K562 (cell line): ENCODE measurements at regions not wholly inside any gene's neighbourhood (a gene's known extent, or its start where the extent isn't known, plus 50 kb on each side); places are given as distances from the start of the nearest gene placed in this dataset.

Source experiments
- ATAC-seq: fragments of 200-7000 bp; cut with Tn5 transposase; 3 replicates; pipeline ENCODE4 v1.9.1; 2020; ENCODE audit warnings: moderate library complexity
- BruUV-seq: library from RNA; stranded (reverse); fragments of 400-500 nt; replicated peaks from 2 replicates; lab custom pipeline; 2021; lab: Mats Ljungman, UMichigan
- CTCF ChIA-PET: fragments of 300-600 bp; formaldehyde crosslinking; extraction: SDS; loops from one replicate; lab custom pipeline; 2021; ENCODE audit warnings: low intra/inter-chr PET ratio; lab: Yijun Ruan, JAX
- POLR2A ChIA-PET: fragments of 300-600, 350-650 bp; sonication (Branson Sonifier 250); formaldehyde crosslinking; extraction: SDS; loops from one replicate; lab custom pipeline; 2021; ENCODE audit warnings: antibody characterized with exemption, inconsistent platforms; lab: Yijun Ruan, JAX
- DNase-seq, 4 experiments: peaks; one replicate each; pipeline versions ENCODE4 v3.0.0 to v3.0.0-alpha.2; 2011 to 2018; ENCODE audit warnings: low spot score in 3 of 4, mixed read lengths in 3 of 4; ENCODE audit errors: extremely low read depth in 1 of 4
- FAIRE-seq: peaks from 2 replicates; lab custom pipeline; 2011; peaks lifted over from hg19 to GRCh38; lab: Jason Lieb, UNC
- H2AFZ ChIP-seq: 2 replicates; pipeline ENCODE4 v1.6.0; 2011; ENCODE audit warnings: low read depth, low read length, control low read depth, inconsistent platforms
- H3K27ac ChIP-seq: fragments of 200-600 bp; 3 replicates; pipeline ENCODE4 v1.8.0; 2011; ENCODE audit warnings: low read depth, mild to moderate bottlenecking, control low read depth, inconsistent platforms, low read length, moderate library complexity, mixed read lengths; ENCODE audit errors: extremely low read depth
- H3K27me3 ChIP-seq, 2 experiments: fragments of 300-600 bp in 1 of 2; 2 replicates in 1 of 2; 3 replicates in 1 of 2; pipeline versions ENCODE4 v1.6.0 to v1.8.0; 2011; ENCODE audit warnings: inconsistent platforms in 2 of 2, low read length in 2 of 2, mild to moderate bottlenecking in 1 of 2, mixed read lengths in 1 of 2, moderate library complexity in 1 of 2; ENCODE audit not compliant: control insufficient read depth in 2 of 2, insufficient read depth in 2 of 2
- H3K36me3 ChIP-seq: fragments of 300-600 bp; 3 replicates; pipeline ENCODE4 v1.8.0; 2011; ENCODE audit warnings: mild to moderate bottlenecking, low read length, inconsistent platforms; ENCODE audit not compliant: control insufficient read depth, insufficient read depth
- H3K4me1 ChIP-seq, 2 experiments: fragments of 200-600 bp in 1 of 2; replicated peaks in 1 of 2; 2 replicates in 1 of 2; 3 replicates in 1 of 2; pipeline versions ENCODE4 v1.5.1 to v1.8.0; 2011; ENCODE audit warnings: inconsistent platforms in 2 of 2, low read length in 2 of 2, mild to moderate bottlenecking in 1 of 2, mixed read lengths in 1 of 2, moderate library complexity in 1 of 2; ENCODE audit not compliant: control insufficient read depth in 2 of 2, insufficient read depth in 2 of 2
- H3K4me2 ChIP-seq: 2 replicates; pipeline ENCODE4 v1.6.1; 2011; ENCODE audit warnings: low read length, control low read depth, inconsistent platforms, mixed read lengths; ENCODE audit not compliant: insufficient read depth
- H3K4me3 ChIP-seq: fragments of 200-600 bp; sonication (generic), shearing (Covaris generic); 2 replicates; pipeline ENCODE4 v1.5.1; 2016; ENCODE audit warnings: control low read depth, inconsistent platforms
- H3K79me2 ChIP-seq: fragments of 200-600 bp; 3 replicates; pipeline ENCODE4 v1.8.0; 2011; ENCODE audit warnings: low read length, inconsistent platforms; ENCODE audit not compliant: control insufficient read depth, insufficient read depth
- H3K9ac ChIP-seq, 2 experiments: 2 replicates each; pipeline versions ENCODE4 v1.6.0 to v1.6.1; 2011; ENCODE audit warnings: low read depth in 2 of 2, low read length in 2 of 2, control low read depth in 1 of 2, inconsistent platforms in 1 of 2, mild to moderate bottlenecking in 1 of 2, mixed read lengths in 1 of 2; ENCODE audit not compliant: insufficient read depth in 1 of 2
- H3K9me1 ChIP-seq: one replicate; pipeline ENCODE4 v1.6.0; 2011; ENCODE audit warnings: inconsistent platforms, mild to moderate bottlenecking, low read length, moderate library complexity; ENCODE audit not compliant: control insufficient read depth, insufficient read depth
- H3K9me3 ChIP-seq: replicated peaks from 2 replicates; pipeline ENCODE4 v1.5.1; 2011; ENCODE audit warnings: low read depth, low read length, inconsistent platforms; ENCODE audit not compliant: control insufficient read depth, insufficient read depth
- H4K20me1 ChIP-seq: replicated peaks from 2 replicates; pipeline ENCODE4 v1.6.1; 2011; ENCODE audit warnings: low read length, inconsistent platforms, mixed read lengths; ENCODE audit not compliant: control insufficient read depth, insufficient read depth
- CEBPB ChIP-seq: fragments of 450-650 bp; IDR thresholded peaks from 2 replicates; pipeline ENCODE4 v1.6.1; 2016; ENCODE audit warnings: missing genetic modification characterization, missing compliant biosample characterization
- CREM ChIP-seq: IDR thresholded peaks from 2 replicates; pipeline ENCODE4 v1.6.1; 2014; ENCODE audit warnings: antibody characterized with exemption, low read depth
- DPF2 ChIP-seq: fragments of 450-650 bp; IDR thresholded peaks from 2 replicates; pipeline ENCODE4 v1.6.1; 2016
- E2F3 ChIP-seq: fragments of 250-450 bp; sonication (Bioruptor Pico); IDR thresholded peaks from 2 replicates; pipeline ENCODE4 v1.4.0; 2020; ENCODE audit warnings: mild to moderate bottlenecking
- EGR1 ChIP-seq: fragments of 450-650 bp; conservative IDR thresholded peaks from 2 replicates; pipeline ENCODE4 v1.6.1; 2017; ENCODE audit warnings: mild to moderate bottlenecking
- HMGN3 ChIP-seq: IDR thresholded peaks from 2 replicates; pipeline ENCODE4 v1.6.1; 2011; ENCODE audit warnings: borderline replicate concordance, low read depth, mild to moderate bottlenecking, mixed read lengths, low read length; ENCODE audit not compliant: insufficient read length; ENCODE audit errors: extremely low read depth
- NFXL1 ChIP-seq: fragments of 450-650 bp; formaldehyde crosslinking; IDR thresholded peaks from 2 replicates; pipeline ENCODE4 v1.4.0; 2021; ENCODE audit warnings: mild to moderate bottlenecking
- POLR3G ChIP-seq: IDR thresholded peaks from 2 replicates; pipeline ENCODE4 v1.6.1; 2011; ENCODE audit not compliant: insufficient read length, insufficient replicate concordance; ENCODE audit errors: extremely low read depth
- RBM22 ChIP-seq: fragments of 200-400 bp; formaldehyde crosslinking; IDR thresholded peaks from 2 replicates; pipeline ENCODE4 v1.6.1; 2018; ENCODE audit warnings: low read length, low read depth; ENCODE audit not compliant: poor library complexity, severe bottlenecking
- SMAD1 ChIP-seq: fragments of 150-350 bp; IDR thresholded peaks from 2 replicates; pipeline ENCODE4 v1.6.1; 2014; ENCODE audit warnings: low read length, low read depth; ENCODE audit not compliant: partially characterized antibody
- SREBF2 ChIP-seq: sonication (generic); formaldehyde crosslinking; IDR thresholded peaks from 2 replicates; pipeline ENCODE4 v1.4.0; 2020; ENCODE audit warnings: mild to moderate bottlenecking, missing genetic modification reagents
- TGIF2 ChIP-seq: sonication (generic); formaldehyde crosslinking; IDR thresholded peaks from 2 replicates; pipeline ENCODE4 v1.8.1; 2022; ENCODE audit warnings: mild to moderate bottlenecking, missing genetic modification reagents, moderate library complexity
- ZBTB1 ChIP-seq: sonication (generic); formaldehyde crosslinking; IDR thresholded peaks from 2 replicates; pipeline ENCODE4 v1.8.1; 2023; ENCODE audit warnings: missing genetic modification reagents, low read depth, mild to moderate bottlenecking, borderline replicate concordance
- ZFX ChIP-seq: sonication (generic); formaldehyde crosslinking; IDR thresholded peaks from 2 replicates; pipeline ENCODE4 v1.8.0; 2022; ENCODE audit warnings: mild to moderate bottlenecking, missing genetic modification reagents, moderate library complexity
- ZNF263 ChIP-seq: sonication (generic); formaldehyde crosslinking; IDR thresholded peaks from 2 replicates; pipeline ENCODE4 v1.8.0; 2022; ENCODE audit warnings: mild to moderate bottlenecking, missing genetic modification reagents, borderline replicate concordance
- ZNF699 ChIP-seq: fragments of 250-450 bp; sonication (Bioruptor Pico); IDR thresholded peaks from 2 replicates; pipeline ENCODE4 v1.8.0; 2021; ENCODE audit warnings: mild to moderate bottlenecking, moderate library complexity; ENCODE audit not compliant: insufficient replicate concordance
- WGBS: fragments of 100-300 bp; shearing (Covaris generic); methylation state at CpG from one replicate; pipeline ENCODE4 v1.1.6; 2016; ENCODE audit warnings: low coverage, mixed read lengths; ENCODE audit not compliant: insufficient coverage; ENCODE audit errors: missing lambda C conversion rate; 5-methylcytosine and 5-hydroxymethylcytosine counted together
- in situ Hi-C: fragments of 300-500 bp; cut with MboI; formaldehyde crosslinking; loops from 4 replicates; pipeline ENCODE4 v1.15.0; 2018; ENCODE audit warnings: inconsistent platforms, mixed read lengths
- intact Hi-C: fragments of 100-400 bp; cut with micrococcal nuclease; formaldehyde crosslinking; loops from 2 replicates; pipeline ENCODE4 v1.14.2; 2022
- TF ChIP-seq, protein P1 (sequence below): fragments of 250-450 bp; sonication (Bioruptor Pico); IDR thresholded peaks from 2 replicates; pipeline ENCODE4 v1.4.0; 2020
- TF ChIP-seq, protein P2 (sequence below): fragments of 250-450 bp; sonication (Bioruptor Pico); IDR thresholded peaks from 2 replicates; pipeline ENCODE4 v1.5.0; 2020; ENCODE audit warnings: mild to moderate bottlenecking, borderline replicate concordance

DNA sequence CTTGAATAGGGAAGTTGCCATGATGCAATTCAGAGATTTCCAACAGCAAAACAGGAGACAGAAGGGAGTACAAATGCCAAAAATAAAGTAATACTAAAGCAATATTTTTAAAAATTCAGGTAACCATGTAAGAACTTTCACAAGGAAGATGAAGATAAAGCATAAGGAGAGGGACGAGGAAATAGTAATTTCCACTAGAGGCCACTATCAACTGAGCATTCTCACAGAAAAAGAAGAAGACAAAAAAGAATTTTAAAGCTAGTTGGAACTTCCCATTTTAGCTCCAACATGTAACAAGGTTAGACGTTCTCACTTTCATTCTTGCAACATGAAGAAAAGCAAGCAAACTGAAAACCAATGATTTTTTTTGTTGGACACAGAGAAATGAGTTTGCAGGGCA lies 779.9 kb upstream of the CDH6 start:
- intact Hi-C loops = no loop called here
- no peaks in the 10 kb centered on the region for H3K9me3 ChIP-seq
- no peak overlapping the region for H3K4me3 ChIP-seq
- BruUV-seq = no TSS peak
- no peaks in the 10 kb centered on the region for H3K9me1 ChIP-seq
- no peaks in the 10 kb centered on the region for H3K4me1 ChIP-seq
- ATAC-seq (no peak), FAIRE-seq (no peak), DNase-seq (no peak)
- CTCF ChIA-PET = no interaction called here
- H2AFZ ChIP-seq = no peak overlapping the region
- no peak overlapping the region for H3K27ac ChIP-seq
- H3K4me2 ChIP-seq = no peak overlapping the region
- in situ Hi-C loops = no loop called here
- WGBS = 4% methylated on average over 2 of the region's 2 CpGs
- H4K20me1 ChIP-seq = no peaks in the 10 kb centered on the region
- H3K27me3 ChIP-seq = no peaks in the 10 kb centered on the region
- no peaks in the 10 kb centered on the region for H3K36me3 ChIP-seq
- H3K9ac ChIP-seq = no peak overlapping the region
- POLR2A ChIA-PET = no interaction called here
- no peaks in the 10 kb centered on the region for H3K79me2 ChIP-seq
- no peak for TF ChIP-seq RBM22
- TF ChIP-seq, protein P1, sequence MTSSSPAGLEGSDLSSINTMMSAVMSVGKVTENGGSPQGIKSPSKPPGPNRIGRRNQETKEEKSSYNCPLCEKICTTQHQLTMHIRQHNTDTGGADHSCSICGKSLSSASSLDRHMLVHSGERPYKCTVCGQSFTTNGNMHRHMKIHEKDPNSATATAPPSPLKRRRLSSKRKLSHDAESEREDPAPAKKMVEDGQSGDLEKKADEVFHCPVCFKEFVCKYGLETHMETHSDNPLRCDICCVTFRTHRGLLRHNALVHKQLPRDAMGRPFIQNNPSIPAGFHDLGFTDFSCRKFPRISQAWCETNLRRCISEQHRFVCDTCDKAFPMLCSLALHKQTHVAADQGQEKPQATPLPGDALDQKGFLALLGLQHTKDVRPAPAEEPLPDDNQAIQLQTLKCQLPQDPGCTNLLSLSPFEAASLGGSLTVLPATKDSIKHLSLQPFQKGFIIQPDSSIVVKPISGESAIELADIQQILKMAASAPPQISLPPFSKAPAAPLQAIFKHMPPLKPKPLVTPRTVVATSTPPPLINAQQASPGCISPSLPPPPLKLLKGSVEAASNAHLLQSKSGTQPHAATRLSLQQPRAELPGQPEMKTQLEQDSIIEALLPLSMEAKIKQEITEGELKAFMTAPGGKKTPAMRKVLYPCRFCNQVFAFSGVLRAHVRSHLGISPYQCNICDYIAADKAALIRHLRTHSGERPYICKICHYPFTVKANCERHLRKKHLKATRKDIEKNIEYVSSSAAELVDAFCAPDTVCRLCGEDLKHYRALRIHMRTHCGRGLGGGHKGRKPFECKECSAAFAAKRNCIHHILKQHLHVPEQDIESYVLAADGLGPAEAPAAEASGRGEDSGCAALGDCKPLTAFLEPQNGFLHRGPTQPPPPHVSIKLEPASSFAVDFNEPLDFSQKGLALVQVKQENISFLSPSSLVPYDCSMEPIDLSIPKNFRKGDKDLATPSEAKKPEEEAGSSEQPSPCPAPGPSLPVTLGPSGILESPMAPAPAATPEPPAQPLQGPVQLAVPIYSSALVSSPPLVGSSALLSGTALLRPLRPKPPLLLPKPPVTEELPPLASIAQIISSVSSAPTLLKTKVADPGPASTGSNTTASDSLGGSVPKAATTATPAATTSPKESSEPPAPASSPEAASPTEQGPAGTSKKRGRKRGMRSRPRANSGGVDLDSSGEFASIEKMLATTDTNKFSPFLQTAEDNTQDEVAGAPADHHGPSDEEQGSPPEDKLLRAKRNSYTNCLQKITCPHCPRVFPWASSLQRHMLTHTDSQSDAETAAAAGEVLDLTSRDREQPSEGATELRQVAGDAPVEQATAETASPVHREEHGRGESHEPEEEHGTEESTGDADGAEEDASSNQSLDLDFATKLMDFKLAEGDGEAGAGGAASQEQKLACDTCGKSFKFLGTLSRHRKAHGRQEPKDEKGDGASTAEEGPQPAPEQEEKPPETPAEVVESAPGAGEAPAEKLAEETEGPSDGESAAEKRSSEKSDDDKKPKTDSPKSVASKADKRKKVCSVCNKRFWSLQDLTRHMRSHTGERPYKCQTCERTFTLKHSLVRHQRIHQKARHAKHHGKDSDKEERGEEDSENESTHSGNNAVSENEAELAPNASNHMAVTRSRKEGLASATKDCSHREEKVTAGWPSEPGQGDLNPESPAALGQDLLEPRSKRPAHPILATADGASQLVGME (CRISPR knock-in tag) = no peak
- TF ChIP-seq CREM = no peak
- no peak for TF ChIP-seq DPF2
- no peak for TF ChIP-seq ZNF699 (CRISPR knock-in tag)
- no peak for TF ChIP-seq SMAD1
- no peak for TF ChIP-seq HMGN3
- TF ChIP-seq, protein P2, sequence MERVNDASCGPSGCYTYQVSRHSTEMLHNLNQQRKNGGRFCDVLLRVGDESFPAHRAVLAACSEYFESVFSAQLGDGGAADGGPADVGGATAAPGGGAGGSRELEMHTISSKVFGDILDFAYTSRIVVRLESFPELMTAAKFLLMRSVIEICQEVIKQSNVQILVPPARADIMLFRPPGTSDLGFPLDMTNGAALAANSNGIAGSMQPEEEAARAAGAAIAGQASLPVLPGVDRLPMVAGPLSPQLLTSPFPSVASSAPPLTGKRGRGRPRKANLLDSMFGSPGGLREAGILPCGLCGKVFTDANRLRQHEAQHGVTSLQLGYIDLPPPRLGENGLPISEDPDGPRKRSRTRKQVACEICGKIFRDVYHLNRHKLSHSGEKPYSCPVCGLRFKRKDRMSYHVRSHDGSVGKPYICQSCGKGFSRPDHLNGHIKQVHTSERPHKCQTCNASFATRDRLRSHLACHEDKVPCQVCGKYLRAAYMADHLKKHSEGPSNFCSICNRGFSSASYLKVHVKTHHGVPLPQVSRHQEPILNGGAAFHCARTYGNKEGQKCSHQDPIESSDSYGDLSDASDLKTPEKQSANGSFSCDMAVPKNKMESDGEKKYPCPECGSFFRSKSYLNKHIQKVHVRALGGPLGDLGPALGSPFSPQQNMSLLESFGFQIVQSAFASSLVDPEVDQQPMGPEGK (CRISPR knock-in tag) = no peak
- no peak for TF ChIP-seq ZNF263 (CRISPR knock-in tag)
- no peak for TF ChIP-seq NFXL1 (CRISPR knock-in tag)
- TF ChIP-seq POLR3G = no peak
- TF ChIP-seq EGR1 = no peak
- TF ChIP-seq E2F3 = no peak
- no peak for TF ChIP-seq ZBTB1 (CRISPR knock-in tag)
- no peak for TF ChIP-seq TGIF2 (CRISPR knock-in tag)
- TF ChIP-seq CEBPB = no peak
- TF ChIP-seq ZFX (CRISPR knock-in tag) = no peak
- no peak for TF ChIP-seq SREBF2
